SH-SY5Y (cell line): ENCODE measurements at regions not wholly inside any gene's neighbourhood (a gene's known extent, or its start where the extent isn't known, plus 50 kb on each side); places are given as distances from the start of the nearest gene placed in this dataset.

Experiments used
- GATA2 ChIP-seq: IDR thresholded peaks from 2 replicates; pipeline ENCODE4 v1.6.1; 2011; ENCODE audit warnings: mild to moderate bottlenecking, low read depth, low read length
- GATA3 ChIP-seq: IDR thresholded peaks from 2 replicates; pipeline ENCODE4 v1.6.1; 2011; ENCODE audit warnings: low read depth, mild to moderate bottlenecking, low read length, moderate library complexity

- no peak for TF ChIP-seq GATA2
- no peak for TF ChIP-seq GATA3
Observed at GRCh38 chr3:177613901-177614300, 416.6 kb upstream of the TBL1XR1 start.
